GM23248 (cell line): ENCODE measurements at regions not wholly inside any gene's neighbourhood (a gene's known extent, or its start where the extent isn't known, plus 50 kb on each side); places are given as distances from the start of the nearest gene placed in this dataset.

Experiments used
- EZH2 ChIP-seq: fragments of 200-600 bp; sonication (generic); IDR thresholded peaks from 2 replicates; pipeline ENCODE4 v1.6.1; 2018; ENCODE audit warnings: antibody characterized with exemption, mild to moderate bottlenecking; ENCODE audit not compliant: insufficient read depth, poor library complexity, severe bottlenecking
- EZH2phosphoT487 ChIP-seq: fragments of 200-600 bp; sonication (generic); IDR thresholded peaks from 2 replicates; pipeline ENCODE4 v1.6.1; 2018; ENCODE audit warnings: antibody characterized with exemption, moderate library complexity, mild to moderate bottlenecking, low read depth; ENCODE audit not compliant: insufficient read depth

DNA sequence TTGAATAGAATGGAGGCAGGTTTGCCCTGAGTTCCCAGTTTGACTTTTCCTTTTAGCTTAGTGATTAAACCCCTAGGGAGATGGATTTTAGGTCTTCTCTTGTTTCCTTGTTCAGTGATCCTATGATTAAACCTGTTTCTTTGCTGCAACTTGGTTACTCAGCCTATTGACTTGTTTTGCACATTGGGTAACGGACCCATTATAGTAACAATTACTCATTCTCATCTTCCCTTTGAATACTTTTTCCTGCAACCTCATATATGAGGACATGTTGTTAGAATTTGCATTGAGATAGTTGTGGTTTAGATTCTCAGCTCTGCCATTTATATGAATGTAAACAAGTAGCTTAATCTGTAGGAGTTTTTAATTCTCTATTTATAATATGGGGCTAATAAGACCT lies 489.2 kb upstream of the CNTN5 start:
- TF ChIP-seq EZH2: no peak
- TF ChIP-seq EZH2phosphoT487: no peak
